Activated CD4-positive, alpha-beta T cell treated with anti-CD3 and anti-CD28 coated beads for 4 hours (primary cell): ENCODE measurements at regions not wholly inside any gene's neighbourhood (a gene's known extent, or its start where the extent isn't known, plus 50 kb on each side); places are given as distances from the start of the nearest gene placed in this dataset.
"Not testable (repeated sequence)": the region's sequence is repeated elsewhere in the genome, so short reads cannot be mapped to it uniquely, and the experiment has no call there.

Source experiments
- DNase-seq, 2 donors: peaks; one replicate each; pipeline ENCODE4 v3.0.0-alpha.2; 2020

GRCh38 chr6:133802861-133803260 is 86.1 kb upstream of the TCF21 start:
- no peak for DNase-seq

GRCh38 chr6:133804265-133804664 is 84.6 kb upstream of the TCF21 start:
- DNase-seq = no peak

- no peak for DNase-seq
These were observed 83.0 kb upstream of the TCF21 start for GRCh38 chr6:133805876-133806275.

GRCh38 chr6:133806382-133807140 is 82.4 kb upstream of the TCF21 start:
- no peak for DNase-seq

- no peak for DNase-seq
These were observed 81.4 kb upstream of the TCF21 start for GRCh38 chr6:133807501-133807900.

GRCh38 chr6:133809406-133809805 is 79.5 kb upstream of the TCF21 start:
- no peak for DNase-seq

GRCh38 chr6:133811557-133811956 is 77.4 kb upstream of the TCF21 start:
- DNase-seq = no peak

- DNase-seq = not testable (repeated sequence)
These were observed 76.5 kb upstream of the TCF21 start for GRCh38 chr6:133812446-133812845.

GRCh38 chr6:133814238-133814637 is 74.7 kb upstream of the TCF21 start:
- no peak for DNase-seq

GRCh38 chr6:133814797-133815196 is 74.1 kb upstream of the TCF21 start:
- no peak for DNase-seq

- no peak for DNase-seq
These were observed 73.6 kb upstream of the TCF21 start for GRCh38 chr6:133815313-133815712.

- DNase-seq = no peak
These were observed 72.7 kb upstream of the TCF21 start for GRCh38 chr6:133816171-133816570.

GRCh38 chr6:133817460-133818047 is 71.4 kb upstream of the TCF21 start:
- peak in 1 of 2 donors; percentile 32 for DNase-seq

GRCh38 chr6:133818320-133818719 is 70.6 kb upstream of the TCF21 start:
- no peak for DNase-seq

- DNase-seq = no peak
These were observed 68.7 kb upstream of the TCF21 start for GRCh38 chr6:133820208-133820607.

GRCh38 chr6:133827766-133828165 is 61.1 kb upstream of the TCF21 start:
- no peak for DNase-seq

GRCh38 chr6:133833949-133834359 is 55.0 kb upstream of the TCF21 start:
- no peak for DNase-seq

GRCh38 chr6:133834472-133835170 is 54.3 kb upstream of the TCF21 start:
- DNase-seq = no peak

- no peak for DNase-seq
These were observed 53.0 kb upstream of the TCF21 start for GRCh38 chr6:133835901-133836300.

- DNase-seq = peak; percentile 36 to 45
These were observed 51.0 kb upstream of the TCF21 start for GRCh38 chr6:133837801-133838349.
